GM12878 (cell line): ENCODE measurements at regions not wholly inside any gene's neighbourhood (a gene's known extent, or its start where the extent isn't known, plus 50 kb on each side); places are given as distances from the start of the nearest gene placed in this dataset.

Source experiments
- ATAC-seq: fragments of 200-7000 bp; cut with Tn5 transposase; 3 replicates; pipeline ENCODE4 v1.9.1; 2020; ENCODE audit warnings: mild to moderate bottlenecking, moderate library complexity
- BruUV-seq: library from RNA; stranded (reverse); fragments of 400-500 nt; replicated peaks from 2 replicates; lab custom pipeline; 2021; lab: Mats Ljungman, UMichigan
- CTCF ChIA-PET: fragments of 300-600 bp; sonication (Branson Sonifier 250); formaldehyde crosslinking; extraction: SDS; loops from one replicate; lab custom pipeline; 2021; ENCODE audit warnings: inconsistent platforms; lab: Yijun Ruan, JAX
- POLR2A ChIA-PET: fragments of 350-600 bp; formaldehyde crosslinking; extraction: SDS; loops from one replicate; lab custom pipeline; 2021; ENCODE audit warnings: inconsistent platforms; lab: Charles Lee
- RAD21 ChIA-PET: fragments of 300-600 bp; sonication (Branson Sonifier 250); formaldehyde crosslinking; loops from one replicate; lab custom pipeline; 2023; ENCODE audit warnings: antibody characterized with exemption; ENCODE audit not compliant: unreplicated experiment; lab: Charles Lee
- SMC1A ChIA-PET: fragments of 300-600 bp; sonication (Branson Sonifier 250); formaldehyde crosslinking; loops from one replicate; lab custom pipeline; 2023; ENCODE audit not compliant: unreplicated experiment, uncharacterized antibody; lab: Charles Lee
- DNase-seq: peaks from one replicate; pipeline ENCODE4 v3.0.0-alpha.2; 2011; ENCODE audit warnings: low read depth, low spot score
- FAIRE-seq: peaks from 3 replicates; lab custom pipeline; 2011; peaks lifted over from hg19 to GRCh38; lab: Jason Lieb, UNC
- H2AFZ ChIP-seq: 2 replicates; pipeline ENCODE4 v1.6.0; 2011; ENCODE audit warnings: low read depth, low read length, control low read depth; ENCODE audit not compliant: control insufficient read depth
- H3K27ac ChIP-seq: 2 replicates; pipeline ENCODE4 v1.5.1; 2011; ENCODE audit warnings: control low read depth; ENCODE audit not compliant: control insufficient read depth, insufficient read depth
- H3K27me3 ChIP-seq, 2 experiments: replicated peaks in 1 of 2; 2 replicates each; pipeline versions ENCODE4 v1.6.0 to v1.6.1; 2011; ENCODE audit warnings: low read length in 1 of 2; ENCODE audit not compliant: control insufficient read depth in 2 of 2, insufficient read depth in 2 of 2
- H3K36me3 ChIP-seq, 2 experiments: 2 replicates each; pipeline ENCODE4 v1.5.1; 2011; ENCODE audit warnings: low read length in 1 of 2; ENCODE audit not compliant: control insufficient read depth in 2 of 2, insufficient read depth in 2 of 2
- H3K4me1 ChIP-seq: 2 replicates; pipeline ENCODE4 v1.6.1; 2011; ENCODE audit warnings: mild to moderate bottlenecking, low read length, moderate library complexity, mixed read lengths; ENCODE audit not compliant: control insufficient read depth, insufficient read depth
- H3K4me2 ChIP-seq: 2 replicates; pipeline ENCODE4 v1.6.0; 2011; ENCODE audit warnings: control low read depth; ENCODE audit not compliant: control insufficient read depth, insufficient read depth
- H3K4me3 ChIP-seq: fragments of 200-600 bp; sonication (generic); 2 replicates; pipeline ENCODE4 v1.5.1; 2016
- H3K79me2 ChIP-seq: 2 replicates; pipeline ENCODE4 v1.6.0; 2011; ENCODE audit warnings: low read length; ENCODE audit not compliant: control insufficient read depth, insufficient read depth
- H3K9ac ChIP-seq: 2 replicates; pipeline ENCODE4 v1.8.0; 2011; ENCODE audit warnings: low read length, control low read depth, mixed read lengths; ENCODE audit not compliant: control insufficient read depth, insufficient read depth
- H3K9me3 ChIP-seq: replicated peaks from 3 replicates; pipeline ENCODE4 v1.5.1; 2011; ENCODE audit warnings: mild to moderate bottlenecking, low read length; ENCODE audit not compliant: control insufficient read depth, insufficient read depth
- H4K20me1 ChIP-seq: 2 replicates; pipeline ENCODE4 v1.6.0; 2011; ENCODE audit not compliant: control insufficient read depth, insufficient read depth
- BMI1 ChIP-seq: fragments of 450-650 bp; IDR thresholded peaks from 2 replicates; pipeline ENCODE4 v1.6.1; 2016; ENCODE audit warnings: mild to moderate bottlenecking, moderate library complexity, borderline replicate concordance
- CHD2 ChIP-seq: IDR thresholded peaks from 2 replicates; pipeline ENCODE4 v1.6.1; 2011; ENCODE audit warnings: low read depth, low read length, improper control_type of control experiment, borderline replicate concordance
- EED ChIP-seq: sonication (generic); IDR thresholded peaks from 2 replicates; pipeline ENCODE4 v1.6.1; 2016; ENCODE audit warnings: antibody characterized with exemption, low read depth
- EGR1 ChIP-seq, 2 experiments: IDR thresholded peaks; 1 replicate in 1 of 2; 2 replicates in 1 of 2; pipeline ENCODE4 v1.6.1; 2011 to 2012; ENCODE audit warnings: low read depth in 2 of 2, low read length in 2 of 2, borderline replicate concordance in 1 of 2, mild to moderate bottlenecking in 1 of 2, moderate library complexity in 1 of 2
- GABPA ChIP-seq: IDR thresholded peaks from 2 replicates; pipeline ENCODE4 v1.6.1; 2014; ENCODE audit warnings: antibody characterized with exemption, low read depth, mild to moderate bottlenecking, inconsistent platforms
- GATAD2B ChIP-seq: fragments of 450-650 bp; conservative IDR thresholded peaks from 2 replicates; pipeline ENCODE4 v1.6.1; 2017; ENCODE audit warnings: low read depth, mild to moderate bottlenecking, moderate library complexity
- KAT2A ChIP-seq: conservative IDR thresholded peaks from 2 replicates; pipeline ENCODE4 v1.6.1; 2011; ENCODE audit warnings: low read depth, low read length; ENCODE audit not compliant: control insufficient read depth
- STAT3 ChIP-seq: IDR thresholded peaks from 2 replicates; pipeline ENCODE4 v1.6.1; 2011; ENCODE audit warnings: low read depth, low read length, improper control_type of control experiment
- SUPT20H ChIP-seq: IDR thresholded peaks from 2 replicates; pipeline ENCODE4 v1.6.1; 2011; ENCODE audit warnings: low read depth, mild to moderate bottlenecking, low read length, moderate library complexity, borderline replicate concordance; ENCODE audit not compliant: control insufficient read depth
- TBL1XR1 ChIP-seq: IDR thresholded peaks from 2 replicates; pipeline ENCODE4 v1.6.1; 2012; ENCODE audit warnings: low read depth, low read length, improper control_type of control experiment
- ZBED1 ChIP-seq: IDR thresholded peaks from 2 replicates; pipeline ENCODE4 v1.6.1; 2016; ENCODE audit warnings: borderline replicate concordance
- WGBS: methylation state at CpG from one replicate; pipeline ENCODE4 v1.1.6; 2016; ENCODE audit warnings: low lambda C conversion rate; ENCODE audit not compliant: insufficient replicate concordance, insufficient coverage; ENCODE audit errors: missing lambda C conversion rate; 5-methylcytosine and 5-hydroxymethylcytosine counted together
- in situ Hi-C: fragments of 300-500 bp; cut with MboI; formaldehyde crosslinking; loops from 9 replicates; pipeline ENCODE4 v1.14.3; 2018; ENCODE audit warnings: mixed read lengths
- intact Hi-C: fragments of 100-400 bp; cut with micrococcal nuclease; formaldehyde crosslinking; loops from one replicate; pipeline ENCODE4 v1.14.2; 2022; ENCODE audit not compliant: unreplicated experiment
- TF ChIP-seq, protein P1 (sequence below): fragments of 450-650 bp; IDR thresholded peaks from 2 replicates; pipeline ENCODE4 v1.6.1; 2016; ENCODE audit warnings: mild to moderate bottlenecking
- TF ChIP-seq, protein P2 (sequence below): fragments of 450-650 bp; IDR thresholded peaks from 2 replicates; pipeline ENCODE4 v1.6.1; 2014; ENCODE audit warnings: mild to moderate bottlenecking
- TF ChIP-seq, protein P3 (sequence below): fragments of 450-650 bp; IDR thresholded peaks from 2 replicates; pipeline ENCODE4 v1.6.1; 2017; ENCODE audit warnings: mild to moderate bottlenecking, moderate library complexity

DNA sequence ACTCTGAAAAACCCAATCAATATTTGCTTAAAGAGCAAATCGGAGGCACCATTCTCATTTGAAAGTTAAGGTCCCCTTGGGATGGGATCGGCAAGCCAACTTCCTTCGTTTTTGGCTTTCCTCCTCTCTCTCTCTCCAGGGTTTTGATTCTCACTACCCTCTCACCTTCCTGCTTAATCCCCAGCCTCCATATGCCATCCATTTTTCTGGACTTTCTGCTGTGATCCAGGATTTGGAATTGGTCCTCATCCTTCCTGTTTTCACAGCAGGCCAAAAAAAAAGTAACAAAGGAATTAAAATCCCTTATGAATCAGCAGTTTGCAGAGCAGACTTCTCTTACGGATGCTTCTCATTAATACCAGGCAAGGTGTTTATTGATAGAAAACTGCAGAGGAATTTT, 283.1 kb upstream of the TMTC4 start:
- Histone ChIP-seq H3K9me3 (no peaks in the 10 kb centered on the region), H3K27ac (no peak overlapping the region), H3K9ac (no peak overlapping the region), H3K79me2 (no peaks in the 10 kb centered on the region), H4K20me1 (no peaks in the 10 kb centered on the region), H3K4me1 (no peaks in the 10 kb centered on the region), H3K4me2 (no peak overlapping the region), H3K27me3 (no peaks in the 10 kb centered on the region), H3K36me3 (no peaks in the 10 kb centered on the region), H3K4me3 (no peak overlapping the region), H2AFZ (no peak overlapping the region)
- no TSS peak for BruUV-seq
- intact Hi-C loops: no loop called here
- in situ Hi-C loops: no loop called here
- ATAC-seq (no peak), DNase-seq (no peak), FAIRE-seq (no peak)
- 31% methylated on average over 4 of the region's 4 CpGs for WGBS
- ChIA-PET RAD21 (no interaction called here), CTCF (no interaction called here), SMC1A (interaction anchor here (1.3 kb wide), 1 partner anchor 10 kb away, joined by 3 read pairs; no protein-coding TSS in a partner anchor), POLR2A (no interaction called here)
- TF ChIP-seq KAT2A (no peak), SUPT20H (no peak), GATAD2B (no peak), EGR1 (IDR thresholded peaks at IDR 0.05; ENCODE audit: borderline replicate concordance in 1 of 2, low read depth in 2 of 2, low read length in 2 of 2) (no peak), TBL1XR1 (no peak), GABPA (no peak), EED (no peak), BMI1 (no peak), CHD2 (no peak), STAT3 (no peak), ZBED1 (no peak)
- TF ChIP-seq, protein P1, sequence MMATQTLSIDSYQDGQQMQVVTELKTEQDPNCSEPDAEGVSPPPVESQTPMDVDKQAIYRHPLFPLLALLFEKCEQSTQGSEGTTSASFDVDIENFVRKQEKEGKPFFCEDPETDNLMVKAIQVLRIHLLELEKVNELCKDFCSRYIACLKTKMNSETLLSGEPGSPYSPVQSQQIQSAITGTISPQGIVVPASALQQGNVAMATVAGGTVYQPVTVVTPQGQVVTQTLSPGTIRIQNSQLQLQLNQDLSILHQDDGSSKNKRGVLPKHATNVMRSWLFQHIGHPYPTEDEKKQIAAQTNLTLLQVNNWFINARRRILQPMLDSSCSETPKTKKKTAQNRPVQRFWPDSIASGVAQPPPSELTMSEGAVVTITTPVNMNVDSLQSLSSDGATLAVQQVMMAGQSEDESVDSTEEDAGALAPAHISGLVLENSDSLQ: no peak
- TF ChIP-seq, protein P2, sequence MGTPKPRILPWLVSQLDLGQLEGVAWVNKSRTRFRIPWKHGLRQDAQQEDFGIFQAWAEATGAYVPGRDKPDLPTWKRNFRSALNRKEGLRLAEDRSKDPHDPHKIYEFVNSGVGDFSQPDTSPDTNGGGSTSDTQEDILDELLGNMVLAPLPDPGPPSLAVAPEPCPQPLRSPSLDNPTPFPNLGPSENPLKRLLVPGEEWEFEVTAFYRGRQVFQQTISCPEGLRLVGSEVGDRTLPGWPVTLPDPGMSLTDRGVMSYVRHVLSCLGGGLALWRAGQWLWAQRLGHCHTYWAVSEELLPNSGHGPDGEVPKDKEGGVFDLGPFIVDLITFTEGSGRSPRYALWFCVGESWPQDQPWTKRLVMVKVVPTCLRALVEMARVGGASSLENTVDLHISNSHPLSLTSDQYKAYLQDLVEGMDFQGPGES: no peak
- TF ChIP-seq, protein P3, sequence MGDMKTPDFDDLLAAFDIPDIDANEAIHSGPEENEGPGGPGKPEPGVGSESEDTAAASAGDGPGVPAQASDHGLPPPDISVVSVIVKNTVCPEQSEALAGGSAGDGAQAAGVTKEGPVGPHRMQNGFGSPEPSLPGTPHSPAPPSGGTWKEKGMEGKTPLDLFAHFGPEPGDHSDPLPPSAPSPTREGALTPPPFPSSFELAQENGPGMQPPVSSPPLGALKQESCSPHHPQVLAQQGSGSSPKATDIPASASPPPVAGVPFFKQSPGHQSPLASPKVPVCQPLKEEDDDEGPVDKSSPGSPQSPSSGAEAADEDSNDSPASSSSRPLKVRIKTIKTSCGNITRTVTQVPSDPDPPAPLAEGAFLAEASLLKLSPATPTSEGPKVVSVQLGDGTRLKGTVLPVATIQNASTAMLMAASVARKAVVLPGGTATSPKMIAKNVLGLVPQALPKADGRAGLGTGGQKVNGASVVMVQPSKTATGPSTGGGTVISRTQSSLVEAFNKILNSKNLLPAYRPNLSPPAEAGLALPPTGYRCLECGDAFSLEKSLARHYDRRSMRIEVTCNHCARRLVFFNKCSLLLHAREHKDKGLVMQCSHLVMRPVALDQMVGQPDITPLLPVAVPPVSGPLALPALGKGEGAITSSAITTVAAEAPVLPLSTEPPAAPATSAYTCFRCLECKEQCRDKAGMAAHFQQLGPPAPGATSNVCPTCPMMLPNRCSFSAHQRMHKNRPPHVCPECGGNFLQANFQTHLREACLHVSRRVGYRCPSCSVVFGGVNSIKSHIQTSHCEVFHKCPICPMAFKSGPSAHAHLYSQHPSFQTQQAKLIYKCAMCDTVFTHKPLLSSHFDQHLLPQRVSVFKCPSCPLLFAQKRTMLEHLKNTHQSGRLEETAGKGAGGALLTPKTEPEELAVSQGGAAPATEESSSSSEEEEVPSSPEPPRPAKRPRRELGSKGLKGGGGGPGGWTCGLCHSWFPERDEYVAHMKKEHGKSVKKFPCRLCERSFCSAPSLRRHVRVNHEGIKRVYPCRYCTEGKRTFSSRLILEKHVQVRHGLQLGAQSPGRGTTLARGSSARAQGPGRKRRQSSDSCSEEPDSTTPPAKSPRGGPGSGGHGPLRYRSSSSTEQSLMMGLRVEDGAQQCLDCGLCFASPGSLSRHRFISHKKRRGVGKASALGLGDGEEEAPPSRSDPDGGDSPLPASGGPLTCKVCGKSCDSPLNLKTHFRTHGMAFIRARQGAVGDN: no peak
